Lower leg skin (tissue), 3 donors: ENCODE measurements at regions not wholly inside any gene's neighbourhood (a gene's known extent, or its start where the extent isn't known, plus 50 kb on each side); places are given as distances from the start of the nearest gene placed in this dataset.

ENCODE experiments used
- CTCF ChIP-seq, 3 donors: fragments of 450-650 bp; IDR thresholded peaks; one replicate each; pipeline ENCODE4 v1.5.1; 2016; ENCODE audit warnings: antibody characterized with exemption in 3 of 3, mild to moderate bottlenecking in 3 of 3, moderate library complexity in 2 of 3
- POLR2A ChIP-seq, 2 donors: fragments of 450-650 bp; IDR thresholded peaks; one replicate each; pipeline ENCODE4 v1.6.1; 2016 to 2017; ENCODE audit warnings: antibody characterized with exemption in 2 of 2, mild to moderate bottlenecking in 1 of 2, moderate library complexity in 1 of 2

- TF ChIP-seq CTCF (IDR thresholded peaks at IDR 0.05) (no peak), POLR2A (IDR thresholded peaks at IDR 0.05) (no peak)
These were observed 117.9 kb upstream of the GPR12 start for GRCh38 chr13:26878438-26878837.
